ENCODE measurements at regions not wholly inside any gene's neighbourhood (a gene's known extent, or its start where the extent isn't known, plus 50 kb on each side); places are given as distances from the start of the nearest gene placed in this dataset.

- TF ChIP-seq ZNF140 (CRISPR knock-in tag; IDR thresholded peaks at IDR 0.05): no peak
- no peak for TF ChIP-seq KHSRP (IDR thresholded peaks at IDR 0.05)
These were observed 436.7 kb downstream of the RNF144B start (continued) for GRCh38 chr6:18823782-18824386.

- no peak for ATAC-seq
- DNase-seq (ENCODE audit: extremely low read depth in 1 of 4, low spot score in 3 of 4): no peak
- H3K9me1 ChIP-seq (ENCODE audit: control insufficient read depth, insufficient read depth, low read length): no peaks in the 10 kb centered on the region
- no peaks in the 10 kb centered on the region for H3K27me3 ChIP-seq (ENCODE audit: control insufficient read depth in 2 of 2, insufficient read depth in 2 of 2, low read length in 2 of 2)
- H3K4me3 ChIP-seq: no peak overlapping the region
- intact Hi-C loops (cut with micrococcal nuclease) (loop anchor here (10.0 kb wide), 1 partner anchor 1225 kb away; no protein-coding TSS in a partner anchor), in situ Hi-C loops (cut with MboI) (no loop called here)
- H2AFZ ChIP-seq (ENCODE audit: low read depth, low read length): no peak overlapping the region
- no peaks in the 10 kb centered on the region for H3K4me1 ChIP-seq (replicated peaks in 1 of 2; ENCODE audit: control insufficient read depth in 2 of 2, insufficient read depth in 2 of 2, low read length in 2 of 2)
- H3K79me2 ChIP-seq (ENCODE audit: control insufficient read depth, insufficient read depth, low read length): no peaks in the 10 kb centered on the region
- TF ChIP-seq OTX1 (CRISPR knock-in tag; IDR thresholded peaks at IDR 0.05) (no peak), ZNF586 (CRISPR knock-in tag; conservative IDR thresholded peaks at IDR 0.05) (no peak), RBM39 (optimal IDR thresholded peaks at IDR 0.05; ENCODE audit: low read depth, low read length) (no peak), E2F5 (CRISPR knock-in tag; IDR thresholded peaks at IDR 0.05) (no peak), ZBTB8A (IDR thresholded peaks at IDR 0.05; ENCODE audit: partially characterized antibody) (no peak), ZNF830 (CRISPR knock-in tag; IDR thresholded peaks at IDR 0.05) (no peak), XRCC4 (IDR thresholded peaks at IDR 0.05; ENCODE audit: extremely low read depth, insufficient read depth, insufficient read length) (no peak), ZNF639 (CRISPR knock-in tag; conservative IDR thresholded peaks at IDR 0.05 in 1 of 2, IDR thresholded peaks at IDR 0.05 in 1 of 2) (no peak), PCBP2 (IDR thresholded peaks at IDR 0.05; ENCODE audit: low read depth, low read length, poor library complexity, severe bottlenecking) (no peak), KDM5B (IDR thresholded peaks at IDR 0.05; ENCODE audit: insufficient replicate concordance, low read depth, low read length) (no peak), MTF1 (CRISPR knock-in tag; IDR thresholded peaks at IDR 0.05; ENCODE audit: borderline replicate concordance) (no peak)
- BruUV-seq (replicated peaks): no TSS peak
- no peak overlapping the region for H3K4me2 ChIP-seq (ENCODE audit: insufficient read depth, low read length)
- H3K27ac ChIP-seq (ENCODE audit: extremely low read depth, low read depth, low read length): no peak overlapping the region
- 0% methylated on average over 1 of the region's 1 CpG for WGBS (ENCODE audit: insufficient coverage, low coverage, missing lambda C conversion rate)
- ChIA-PET POLR2A (no interaction called here), CTCF (ENCODE audit: low intra/inter-chr PET ratio) (no interaction called here)
- FAIRE-seq: no peak
- no peak overlapping the region for H3K9ac ChIP-seq (ENCODE audit: insufficient read depth in 1 of 2, low read depth in 2 of 2, low read length in 2 of 2)
- no peaks in the 10 kb centered on the region for H3K9me3 ChIP-seq (replicated peaks; ENCODE audit: control insufficient read depth, insufficient read depth, low read depth, low read length)
- no peaks in the 10 kb centered on the region for H3K36me3 ChIP-seq (ENCODE audit: control insufficient read depth, insufficient read depth, low read length)
- H4K20me1 ChIP-seq (replicated peaks; ENCODE audit: control insufficient read depth, insufficient read depth, low read length): no peaks in the 10 kb centered on the region
These were observed 442.2 kb downstream of the RNF144B start for GRCh38 chr6:18829272-18829870.
